H9 (cell line): ENCODE measurements at regions not wholly inside any gene's neighbourhood (a gene's known extent, or its start where the extent isn't known, plus 50 kb on each side); places are given as distances from the start of the nearest gene placed in this dataset.

ENCODE experiments used
- DNase-seq: peaks from one replicate; pipeline ENCODE4 v3.0.0-alpha.2; 2017
- H2AFZ ChIP-seq: one replicate; pipeline ENCODE4 v1.6.1; 2013; ENCODE audit warnings: mild to moderate bottlenecking, low read length, control low read depth, moderate library complexity
- H2AK5ac ChIP-seq: 2 replicates; pipeline ENCODE4 v1.6.1; 2013; ENCODE audit warnings: low read length, control low read depth, mixed read lengths; ENCODE audit not compliant: insufficient read length
- H2BK120ac ChIP-seq: one replicate; pipeline ENCODE4 v1.6.1; 2013; ENCODE audit warnings: low read depth, mild to moderate bottlenecking, low read length, control low read depth, inconsistent platforms; ENCODE audit not compliant: poor library complexity, severe bottlenecking
- H2BK12ac ChIP-seq: 2 replicates; pipeline ENCODE4 v1.6.1; 2013; ENCODE audit warnings: low read length, control low read depth, mixed read lengths, low read depth; ENCODE audit not compliant: insufficient read length
- H2BK15ac ChIP-seq: 2 replicates; pipeline ENCODE4 v1.6.1; 2013; ENCODE audit warnings: low read depth, low read length, control low read depth
- H2BK20ac ChIP-seq: one replicate; pipeline ENCODE4 v1.6.1; 2013; ENCODE audit warnings: low read depth, mild to moderate bottlenecking, low read length, control low read depth, inconsistent platforms; ENCODE audit not compliant: poor library complexity, severe bottlenecking
- H2BK5ac ChIP-seq: 2 replicates; pipeline ENCODE4 v1.6.1; 2013; ENCODE audit warnings: low read length, control low read depth, mixed read lengths; ENCODE audit not compliant: insufficient read length
- H3K14ac ChIP-seq: 2 replicates; pipeline ENCODE4 v1.6.1; 2013; ENCODE audit warnings: low read length, control low read depth; ENCODE audit not compliant: insufficient read depth
- H3K18ac ChIP-seq: 2 replicates; pipeline ENCODE4 v1.6.1; 2013; ENCODE audit warnings: low read depth, mild to moderate bottlenecking, mixed read lengths, low read length, control low read depth; ENCODE audit not compliant: insufficient read length
- H3K23ac ChIP-seq: 2 replicates; pipeline ENCODE4 v1.6.1; 2013; ENCODE audit warnings: low read length, control low read depth, mixed read lengths, low read depth; ENCODE audit not compliant: insufficient read length
- H3K23me2 ChIP-seq: 2 replicates; pipeline ENCODE4 v1.6.1; 2013; ENCODE audit warnings: low read depth, mild to moderate bottlenecking, mixed read lengths, low read length, control low read depth; ENCODE audit not compliant: insufficient read length, poor library complexity, severe bottlenecking
- H3K27ac ChIP-seq: 2 replicates; pipeline ENCODE4 v1.5.1; 2013; ENCODE audit warnings: low read length, control low read depth, mixed read lengths, low read depth; ENCODE audit not compliant: insufficient read length
- H3K27me3 ChIP-seq: 2 replicates; pipeline ENCODE4 v1.6.1; 2013; ENCODE audit warnings: low read length, control low read depth, inconsistent platforms; ENCODE audit not compliant: insufficient read depth
- H3K4ac ChIP-seq: 2 replicates; pipeline ENCODE4 v1.6.1; 2013; ENCODE audit warnings: low read depth, mild to moderate bottlenecking, control low read depth, inconsistent platforms, low read length, moderate library complexity
- H3K4me1 ChIP-seq: 2 replicates; pipeline ENCODE4 v1.6.1; 2013; ENCODE audit warnings: low read length, control low read depth, inconsistent platforms; ENCODE audit not compliant: insufficient read depth
- H3K4me2 ChIP-seq: 2 replicates; pipeline ENCODE4 v1.6.1; 2013; ENCODE audit warnings: low read length, control low read depth, mixed read lengths; ENCODE audit not compliant: insufficient read length, insufficient read depth
- H3K56ac ChIP-seq: 2 replicates; pipeline ENCODE4 v1.6.1; 2013; ENCODE audit warnings: low read depth, mild to moderate bottlenecking, mixed read lengths, low read length, control low read depth; ENCODE audit not compliant: insufficient read length
- H3K79me1 ChIP-seq: 2 replicates; pipeline ENCODE4 v1.6.1; 2013; ENCODE audit warnings: low read depth, mild to moderate bottlenecking, moderate library complexity, low read length, control low read depth, inconsistent platforms; ENCODE audit not compliant: insufficient read depth, poor library complexity, severe bottlenecking
- H3K79me2 ChIP-seq: 2 replicates; pipeline ENCODE4 v1.6.1; 2013; ENCODE audit warnings: low read length, control low read depth, inconsistent platforms; ENCODE audit not compliant: insufficient read depth
- H3K9ac ChIP-seq: 2 replicates; pipeline ENCODE4 v1.6.1; 2013; ENCODE audit warnings: low read length, control low read depth, mixed read lengths; ENCODE audit not compliant: insufficient read length; ENCODE audit errors: extremely low read depth
- H3K9me3 ChIP-seq: one replicate; pipeline ENCODE4 v1.6.1; 2013; ENCODE audit warnings: low read depth, low read length, inconsistent platforms; ENCODE audit not compliant: control insufficient read depth
- H3T11ph ChIP-seq: one replicate; pipeline ENCODE4 v1.6.1; 2013; ENCODE audit warnings: mild to moderate bottlenecking, low read length, control low read depth, inconsistent platforms
- H4K20me1 ChIP-seq: one replicate; pipeline ENCODE4 v1.6.1; 2013; ENCODE audit not compliant: control insufficient read depth, insufficient read length, insufficient read depth
- H4K5ac ChIP-seq: 2 replicates; pipeline ENCODE4 v1.6.1; 2013; ENCODE audit warnings: low read depth, mild to moderate bottlenecking, mixed read lengths, low read length, control low read depth; ENCODE audit not compliant: insufficient read length
- H4K8ac ChIP-seq: replicated peaks from 2 replicates; pipeline ENCODE4 v1.6.1; 2013; ENCODE audit warnings: low read length, control low read depth, mixed read lengths, low read depth; ENCODE audit not compliant: insufficient read length
- H4K91ac ChIP-seq: 2 replicates; pipeline ENCODE4 v1.6.1; 2013; ENCODE audit warnings: low read depth, mild to moderate bottlenecking, moderate library complexity, mixed read lengths, low read length, control low read depth; ENCODE audit not compliant: insufficient read length
- H3K27ac Mint-ChIP-seq, 3 experiments: 2 replicates in 2 of 3; 3 replicates in 1 of 3; pipeline ENCODE4 v1.8.0; 2020 to 2021; ENCODE audit warnings: mixed read lengths in 3 of 3, mild to moderate bottlenecking in 1 of 3, moderate library complexity in 1 of 3
- H3K27me3 Mint-ChIP-seq: 2 replicates; pipeline ENCODE4 v1.8.0; 2021; ENCODE audit warnings: low read depth, mild to moderate bottlenecking, moderate library complexity, mixed read lengths
- H3K36me3 Mint-ChIP-seq, 3 experiments: 2 replicates in 2 of 3; 3 replicates in 1 of 3; pipeline ENCODE4 v1.8.0; 2020 to 2021; ENCODE audit warnings: low read depth in 3 of 3, mixed read lengths in 3 of 3; ENCODE audit not compliant: insufficient read depth in 1 of 3
- H3K4me1 Mint-ChIP-seq, 2 experiments: 2 replicates each; pipeline ENCODE4 v1.8.0; 2020; ENCODE audit warnings: mixed read lengths in 2 of 2
- H3K4me3 Mint-ChIP-seq, 2 experiments: 2 replicates in 1 of 2; 3 replicates in 1 of 2; pipeline ENCODE4 v1.8.0; 2020 to 2021; ENCODE audit warnings: mild to moderate bottlenecking in 2 of 2, mixed read lengths in 2 of 2, moderate library complexity in 1 of 2
- H3K9me3 Mint-ChIP-seq, 2 experiments: 2 replicates in 1 of 2; 3 replicates in 1 of 2; pipeline ENCODE4 v1.8.0; 2020; ENCODE audit warnings: mild to moderate bottlenecking in 2 of 2, mixed read lengths in 2 of 2, moderate library complexity in 1 of 2
- WGBS: extraction: QIAGEN DNeasy Blood & Tissue Kit; methylation state at CpG from one replicate; pipeline ENCODE4 v1.1.7; 2013; ENCODE audit warnings: missing lambda C conversion rate, low lambda C conversion rate, mixed read lengths; ENCODE audit not compliant: insufficient read length; ENCODE audit errors: extremely low coverage; 5-methylcytosine and 5-hydroxymethylcytosine counted together
- TF ChIP-seq, protein P1 (sequence below): fragments of 200-600 bp; sonication (generic); conservative IDR thresholded peaks from 3 replicates; pipeline ENCODE4 v1.8.0; 2021; ENCODE audit warnings: antibody characterized with exemption, mild to moderate bottlenecking

DNA sequence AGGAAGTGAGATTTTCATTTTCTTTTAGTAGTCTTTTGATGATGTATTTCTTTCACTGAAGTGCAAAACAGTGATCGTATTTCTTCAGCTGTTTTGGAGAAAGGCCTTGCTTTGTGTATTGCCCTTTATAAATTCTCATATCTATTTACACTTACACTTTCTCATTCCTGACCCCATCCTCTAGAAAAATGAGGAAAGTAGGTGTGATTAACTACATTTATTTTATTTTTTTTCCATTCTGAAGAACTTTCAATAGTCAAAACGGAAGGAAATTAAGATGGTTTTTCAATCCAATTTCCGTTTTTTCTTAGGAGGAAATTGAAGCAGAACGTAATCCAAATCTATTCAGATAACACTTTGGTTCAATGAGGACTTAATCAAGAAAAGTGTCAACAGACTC is 188.1 kb downstream of the SLITRK5 start:
- H2BK15ac ChIP-seq, result no peak overlapping the region
- peaks cover 3 to 6% of the 10 kb centered on the region in 2 experiments; a peak in 1 of 4 replicates for H3K4me1 Mint-ChIP-seq
- H4K5ac ChIP-seq, result no peak overlapping the region
- no peaks in the 10 kb centered on the region for H3K36me3 Mint-ChIP-seq
- H3K27me3 Mint-ChIP-seq, result no peaks in the 10 kb centered on the region
- WGBS, result no CpG with 5 or more reads among the region's 4 CpGs
- DNase-seq, result no peak
- no peak overlapping the region for H4K91ac ChIP-seq
- H3K9me3 ChIP-seq, result no peaks in the 10 kb centered on the region
- no peak overlapping the region for H3K4me2 ChIP-seq
- H3K79me2 ChIP-seq, result no peaks in the 10 kb centered on the region
- H3T11ph ChIP-seq, result no peak overlapping the region
- H3K23ac ChIP-seq, result no peak overlapping the region
- no peaks in the 10 kb centered on the region for H3K79me1 ChIP-seq
- H2BK12ac ChIP-seq, result no peak overlapping the region
- no peak overlapping the region for H3K27ac ChIP-seq
- H3K27me3 ChIP-seq, result no peaks in the 10 kb centered on the region
- H2BK5ac ChIP-seq, result no peak overlapping the region
- H2BK20ac ChIP-seq, result no peak overlapping the region
- no peak overlapping the region for H3K56ac ChIP-seq
- H4K8ac ChIP-seq, result no peak overlapping the region
- no peak overlapping the region for H3K4ac ChIP-seq
- no peak overlapping the region for H3K27ac Mint-ChIP-seq
- no peak overlapping the region for H2BK120ac ChIP-seq
- H3K4me3 Mint-ChIP-seq, result no peak overlapping the region
- no peak overlapping the region for H3K14ac ChIP-seq
- TF ChIP-seq, protein P1, sequence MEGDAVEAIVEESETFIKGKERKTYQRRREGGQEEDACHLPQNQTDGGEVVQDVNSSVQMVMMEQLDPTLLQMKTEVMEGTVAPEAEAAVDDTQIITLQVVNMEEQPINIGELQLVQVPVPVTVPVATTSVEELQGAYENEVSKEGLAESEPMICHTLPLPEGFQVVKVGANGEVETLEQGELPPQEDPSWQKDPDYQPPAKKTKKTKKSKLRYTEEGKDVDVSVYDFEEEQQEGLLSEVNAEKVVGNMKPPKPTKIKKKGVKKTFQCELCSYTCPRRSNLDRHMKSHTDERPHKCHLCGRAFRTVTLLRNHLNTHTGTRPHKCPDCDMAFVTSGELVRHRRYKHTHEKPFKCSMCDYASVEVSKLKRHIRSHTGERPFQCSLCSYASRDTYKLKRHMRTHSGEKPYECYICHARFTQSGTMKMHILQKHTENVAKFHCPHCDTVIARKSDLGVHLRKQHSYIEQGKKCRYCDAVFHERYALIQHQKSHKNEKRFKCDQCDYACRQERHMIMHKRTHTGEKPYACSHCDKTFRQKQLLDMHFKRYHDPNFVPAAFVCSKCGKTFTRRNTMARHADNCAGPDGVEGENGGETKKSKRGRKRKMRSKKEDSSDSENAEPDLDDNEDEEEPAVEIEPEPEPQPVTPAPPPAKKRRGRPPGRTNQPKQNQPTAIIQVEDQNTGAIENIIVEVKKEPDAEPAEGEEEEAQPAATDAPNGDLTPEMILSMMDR, result no peak
- H3K23me2 ChIP-seq, result no peaks in the 10 kb centered on the region
- H4K20me1 ChIP-seq, result no peaks in the 10 kb centered on the region
- H2AFZ ChIP-seq, result no peak overlapping the region
- no peaks in the 10 kb centered on the region; the same call in 1 of the 2 replicates for H3K4me1 ChIP-seq
- H3K18ac ChIP-seq, result no peak overlapping the region
- no peaks in the 10 kb centered on the region for H3K9me3 Mint-ChIP-seq
- no peak overlapping the region for H2AK5ac ChIP-seq
- H3K9ac ChIP-seq, result no peak overlapping the region
